Gastroesophageal sphincter (tissue), 3 donors: ENCODE measurements at regions not wholly inside any gene's neighbourhood (a gene's known extent, or its start where the extent isn't known, plus 50 kb on each side); places are given as distances from the start of the nearest gene placed in this dataset.

Experiments used
- CTCF ChIP-seq, 4 experiments: fragments of 200-600 bp in 2 of 4; fragments of 450-650 bp in 2 of 4; sonication (generic) in 1 of 4; IDR thresholded peaks; one replicate each; pipeline ENCODE4 v1.5.1; 2017 to 2019; ENCODE audit warnings: antibody characterized with exemption in 4 of 4, mild to moderate bottlenecking in 2 of 4, moderate library complexity in 2 of 4
- EP300 ChIP-seq: sonication (generic); formaldehyde crosslinking; IDR thresholded peaks from one replicate; pipeline ENCODE4 v1.6.1; 2017; ENCODE audit warnings: antibody characterized with exemption, mild to moderate bottlenecking
- POLR2A ChIP-seq, 2 donors: fragments of 450-650 bp; IDR thresholded peaks; one replicate each; pipeline ENCODE4 v1.6.1; 2017; ENCODE audit warnings: antibody characterized with exemption in 2 of 2, mild to moderate bottlenecking in 2 of 2, moderate library complexity in 1 of 2
- POLR2AphosphoS5 ChIP-seq: sonication (generic); formaldehyde crosslinking; IDR thresholded peaks from one replicate; pipeline ENCODE4 v1.6.1; 2017; ENCODE audit warnings: antibody characterized with exemption

GRCh38 chr7:89681448-89681847, 472.8 kb upstream of the STEAP1 start:
- TF ChIP-seq POLR2A (IDR thresholded peaks at IDR 0.05) (no peak), EP300 (no peak), CTCF (IDR thresholded peaks at IDR 0.05) (no peak), POLR2AphosphoS5 (no peak)
